Endodermal cell (in vitro differentiated cells): ENCODE measurements at regions not wholly inside any gene's neighbourhood (a gene's known extent, or its start where the extent isn't known, plus 50 kb on each side); places are given as distances from the start of the nearest gene placed in this dataset.

Experiments
- DNase-seq: peaks from one replicate; pipeline ENCODE4 v3.0.0-alpha.2; 2017
- H3K27ac ChIP-seq: 2 replicates; pipeline ENCODE4 v1.5.1; 2013; ENCODE audit warnings: mild to moderate bottlenecking, low read depth, low read length, moderate library complexity
- H3K27me3 ChIP-seq: 2 replicates; pipeline ENCODE4 v1.6.1; 2013; ENCODE audit warnings: mild to moderate bottlenecking, low read length, moderate library complexity; ENCODE audit not compliant: insufficient read depth, control insufficient read depth, poor library complexity, severe bottlenecking
- H3K36me3 ChIP-seq: 2 replicates; pipeline ENCODE4 v1.7.0; 2013; ENCODE audit warnings: mild to moderate bottlenecking, low read length, moderate library complexity; ENCODE audit not compliant: control insufficient read depth, insufficient read depth
- H3K4me1 ChIP-seq: one replicate; pipeline ENCODE4 v1.7.0; 2013; ENCODE audit warnings: low read length; ENCODE audit not compliant: control insufficient read depth, insufficient read depth
- H3K4me3 ChIP-seq: 2 replicates; pipeline ENCODE4 v1.5.1; 2013; ENCODE audit warnings: mild to moderate bottlenecking, low read length, moderate library complexity
- H3K9ac ChIP-seq: 2 replicates; pipeline ENCODE4 v1.6.1; 2013; ENCODE audit warnings: mild to moderate bottlenecking, low read length, moderate library complexity; ENCODE audit not compliant: poor library complexity, severe bottlenecking; ENCODE audit errors: extremely low read depth
- H3K9me3 ChIP-seq: 2 replicates; pipeline ENCODE4 v1.6.1; 2013; ENCODE audit warnings: mild to moderate bottlenecking, low read length, moderate library complexity; ENCODE audit not compliant: control insufficient read depth
- H3K27ac Mint-ChIP-seq: 2 replicates; pipeline ENCODE4 v1.8.0; 2020; ENCODE audit warnings: mixed read lengths
- H3K27me3 Mint-ChIP-seq: 2 replicates; pipeline ENCODE4 v1.8.0; 2021; ENCODE audit warnings: mild to moderate bottlenecking, mixed read lengths; ENCODE audit not compliant: insufficient read depth
- H3K36me3 Mint-ChIP-seq: 2 replicates; pipeline ENCODE4 v1.8.0; 2020; ENCODE audit warnings: low read depth, mixed read lengths
- H3K4me1 Mint-ChIP-seq: 2 replicates; pipeline ENCODE4 v1.8.0; 2020; ENCODE audit warnings: mixed read lengths
- H3K4me3 Mint-ChIP-seq: 2 replicates; pipeline ENCODE4 v1.8.0; 2020; ENCODE audit warnings: mild to moderate bottlenecking, moderate library complexity, mixed read lengths
- H3K9me3 Mint-ChIP-seq: 2 replicates; pipeline ENCODE4 v1.8.0; 2020; ENCODE audit warnings: mild to moderate bottlenecking, mixed read lengths
- WGBS, 2 experiments: methylation state at CpG; one replicate each; pipeline versions ENCODE4 v1.1.5 to v1.1.7; 2013; ENCODE audit warnings: missing lambda C conversion rate in 2 of 2, mixed read lengths in 1 of 2; ENCODE audit not compliant: insufficient coverage in 1 of 2, insufficient read length in 1 of 2; 5-methylcytosine and 5-hydroxymethylcytosine counted together
- TF ChIP-seq, protein P1 (sequence below): fragments of 200-600 bp; sonication (generic); conservative IDR thresholded peaks from 2 replicates; pipeline ENCODE4 v1.5.0; 2021; ENCODE audit warnings: antibody characterized with exemption, mild to moderate bottlenecking

DNA sequence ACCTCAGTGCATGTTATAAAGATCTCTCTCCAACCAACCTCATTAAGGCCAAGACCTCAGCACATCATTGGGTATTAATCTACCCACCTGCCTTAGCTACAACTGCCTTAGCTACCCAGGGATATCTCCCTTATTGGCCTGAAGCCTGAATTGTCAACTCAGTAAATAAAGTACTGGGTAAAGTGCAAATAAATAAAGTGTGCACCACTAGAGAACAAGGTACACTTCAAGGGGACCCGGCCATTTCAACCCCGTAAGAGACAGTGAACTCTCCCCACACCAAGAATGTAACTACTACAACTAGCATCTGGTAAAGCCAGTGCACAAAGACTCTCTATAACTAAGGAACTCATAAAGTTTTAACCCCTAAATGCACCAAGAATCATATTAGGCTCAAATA, 61.7 kb upstream of the POU3F4 start:
- H3K4me3 ChIP-seq = no peak overlapping the region
- Mint-ChIP-seq H3K9me3 (peaks cover 54% of the 10 kb centered on the region), H3K4me3 (no peak overlapping the region), H3K4me1 (no peaks in the 10 kb centered on the region), H3K27ac (no peak overlapping the region), H3K27me3 (no peaks in the 10 kb centered on the region), H3K36me3 (no peaks in the 10 kb centered on the region)
- H3K27ac ChIP-seq = no peak overlapping the region
- H3K4me1 ChIP-seq = no peaks in the 10 kb centered on the region
- TF ChIP-seq, protein P1, sequence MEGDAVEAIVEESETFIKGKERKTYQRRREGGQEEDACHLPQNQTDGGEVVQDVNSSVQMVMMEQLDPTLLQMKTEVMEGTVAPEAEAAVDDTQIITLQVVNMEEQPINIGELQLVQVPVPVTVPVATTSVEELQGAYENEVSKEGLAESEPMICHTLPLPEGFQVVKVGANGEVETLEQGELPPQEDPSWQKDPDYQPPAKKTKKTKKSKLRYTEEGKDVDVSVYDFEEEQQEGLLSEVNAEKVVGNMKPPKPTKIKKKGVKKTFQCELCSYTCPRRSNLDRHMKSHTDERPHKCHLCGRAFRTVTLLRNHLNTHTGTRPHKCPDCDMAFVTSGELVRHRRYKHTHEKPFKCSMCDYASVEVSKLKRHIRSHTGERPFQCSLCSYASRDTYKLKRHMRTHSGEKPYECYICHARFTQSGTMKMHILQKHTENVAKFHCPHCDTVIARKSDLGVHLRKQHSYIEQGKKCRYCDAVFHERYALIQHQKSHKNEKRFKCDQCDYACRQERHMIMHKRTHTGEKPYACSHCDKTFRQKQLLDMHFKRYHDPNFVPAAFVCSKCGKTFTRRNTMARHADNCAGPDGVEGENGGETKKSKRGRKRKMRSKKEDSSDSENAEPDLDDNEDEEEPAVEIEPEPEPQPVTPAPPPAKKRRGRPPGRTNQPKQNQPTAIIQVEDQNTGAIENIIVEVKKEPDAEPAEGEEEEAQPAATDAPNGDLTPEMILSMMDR = no peak
- H3K9me3 ChIP-seq = no peaks in the 10 kb centered on the region
- no peak overlapping the region for H3K9ac ChIP-seq
- no peaks in the 10 kb centered on the region for H3K27me3 ChIP-seq
- no peak for DNase-seq
- no peaks in the 10 kb centered on the region for H3K36me3 ChIP-seq
- 80% methylated on average over 2 of the region's 2 CpGs; no CpG with 5 or more reads in 1 of the 2 experiments for WGBS, 2 experiments
